NT2/D1 (cell line): ENCODE measurements at regions not wholly inside any gene's neighbourhood (a gene's known extent, or its start where the extent isn't known, plus 50 kb on each side); places are given as distances from the start of the nearest gene placed in this dataset.

ENCODE experiments used
- DNase-seq: peaks from one replicate; pipeline ENCODE4 v3.0.0-alpha.2; 2011; ENCODE audit warnings: low read depth, low spot score
- H3K27me3 ChIP-seq: 2 replicates; pipeline ENCODE4 v1.6.0; 2011; ENCODE audit warnings: mild to moderate bottlenecking; ENCODE audit not compliant: insufficient read length, insufficient read depth
- H3K36me3 ChIP-seq: 2 replicates; pipeline ENCODE4 v1.6.1; 2011; ENCODE audit warnings: mild to moderate bottlenecking, low read length, mixed read lengths; ENCODE audit not compliant: insufficient read depth, insufficient read length
- H3K4me1 ChIP-seq: 2 replicates; pipeline ENCODE4 v1.5.1; 2011; ENCODE audit not compliant: insufficient read depth, insufficient read length
- H3K4me3 ChIP-seq: 2 replicates; pipeline ENCODE4 v1.5.1; 2011; ENCODE audit warnings: low read depth; ENCODE audit not compliant: insufficient read length
- H3K9ac ChIP-seq: 2 replicates; pipeline ENCODE4 v1.6.0; 2011; ENCODE audit warnings: low read depth; ENCODE audit not compliant: insufficient read length
- H3K9me3 ChIP-seq: 2 replicates; pipeline ENCODE4 v1.5.1; 2011; ENCODE audit warnings: mild to moderate bottlenecking, low read length; ENCODE audit not compliant: insufficient read depth
- SUZ12 ChIP-seq: IDR thresholded peaks from 2 replicates; pipeline ENCODE4 v1.6.1; 2011; ENCODE audit not compliant: insufficient read length, insufficient read depth; ENCODE audit errors: extremely low read depth
- YY1 ChIP-seq: IDR thresholded peaks from 2 replicates; pipeline ENCODE4 v1.6.1; 2011; ENCODE audit not compliant: insufficient read length, insufficient read depth
- ZNF274 ChIP-seq: IDR thresholded peaks from 2 replicates; pipeline ENCODE4 v1.6.1; 2011; ENCODE audit warnings: mild to moderate bottlenecking, low read depth, low read length

DNA sequence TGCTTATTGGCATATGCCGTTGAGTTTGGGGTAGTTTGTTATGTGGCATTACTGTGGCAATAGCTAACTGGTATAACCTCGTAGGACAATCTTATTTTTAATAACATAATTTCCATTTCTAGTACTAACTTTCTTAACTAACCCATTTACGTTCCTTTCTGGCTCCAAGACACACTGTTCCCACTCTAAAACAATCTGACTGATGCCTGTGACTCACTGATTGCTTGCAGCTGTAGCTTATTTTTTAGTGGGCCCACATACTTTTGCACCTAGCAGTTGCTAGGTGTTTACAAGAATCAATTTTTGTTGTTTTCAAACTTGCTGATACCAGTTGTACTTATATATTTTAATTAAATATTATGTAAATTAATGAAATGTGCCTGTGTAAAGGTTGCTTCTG lies 52.2 kb downstream of the FAT3 start:
- Histone ChIP-seq H3K36me3 (no peaks in the 10 kb centered on the region), H3K9me3 (no peaks in the 10 kb centered on the region), H3K4me1 (no peaks in the 10 kb centered on the region), H3K9ac (no peak overlapping the region), H3K27me3 (no peaks in the 10 kb centered on the region), H3K4me3 (no peak overlapping the region)
- no peak for TF ChIP-seq SUZ12
- no peak for TF ChIP-seq YY1
- no peak for TF ChIP-seq ZNF274
- DNase-seq: no peak

GRCh38 chr11:92277871-92278270 lies 53.3 kb downstream of the FAT3 start:
- Histone ChIP-seq H3K27me3 (no peaks in the 10 kb centered on the region), H3K9me3 (no peaks in the 10 kb centered on the region), H3K36me3 (no peaks in the 10 kb centered on the region), H3K4me3 (no peak overlapping the region), H3K4me1 (no peaks in the 10 kb centered on the region), H3K9ac (no peak overlapping the region)
- DNase-seq: no peak
- no peak for TF ChIP-seq YY1
- TF ChIP-seq ZNF274: no peak
- TF ChIP-seq SUZ12: no peak

GRCh38 chr11:92278791-92279433 lies 54.3 kb downstream of the FAT3 start:
- Histone ChIP-seq H3K9ac (no peak overlapping the region), H3K4me3 (no peak overlapping the region), H3K36me3 (no peaks in the 10 kb centered on the region), H3K27me3 (no peaks in the 10 kb centered on the region), H3K4me1 (no peaks in the 10 kb centered on the region), H3K9me3 (no peaks in the 10 kb centered on the region)
- no peak for TF ChIP-seq ZNF274
- TF ChIP-seq YY1: no peak
- no peak for TF ChIP-seq SUZ12
- no peak for DNase-seq

DNA sequence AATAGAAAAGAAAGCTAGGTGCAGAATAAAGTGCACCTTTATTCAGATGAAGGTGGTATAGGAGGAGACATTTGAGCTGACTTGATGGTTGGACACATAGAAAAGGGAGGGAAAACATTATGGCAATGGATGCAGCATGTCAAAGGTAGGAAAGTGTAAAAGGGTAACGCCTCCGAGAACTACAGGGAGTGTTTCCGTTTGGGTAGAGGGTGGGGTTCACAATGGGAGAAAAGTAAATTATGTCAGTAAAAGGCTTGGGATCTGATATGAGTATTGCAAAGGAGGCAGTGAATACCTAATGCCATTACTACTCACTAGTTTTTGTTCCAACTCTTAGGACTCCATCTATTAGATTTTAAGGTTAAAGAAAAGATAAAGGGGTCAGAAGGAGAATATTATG lies 59.5 kb downstream of the FAT3 start:
- no peak for TF ChIP-seq YY1
- TF ChIP-seq SUZ12: no peak
- Histone ChIP-seq H3K4me3 (no peak overlapping the region), H3K9me3 (no peaks in the 10 kb centered on the region), H3K4me1 (no peaks in the 10 kb centered on the region), H3K36me3 (no peaks in the 10 kb centered on the region), H3K9ac (no peak overlapping the region), H3K27me3 (no peaks in the 10 kb centered on the region)
- no peak for DNase-seq

DNA sequence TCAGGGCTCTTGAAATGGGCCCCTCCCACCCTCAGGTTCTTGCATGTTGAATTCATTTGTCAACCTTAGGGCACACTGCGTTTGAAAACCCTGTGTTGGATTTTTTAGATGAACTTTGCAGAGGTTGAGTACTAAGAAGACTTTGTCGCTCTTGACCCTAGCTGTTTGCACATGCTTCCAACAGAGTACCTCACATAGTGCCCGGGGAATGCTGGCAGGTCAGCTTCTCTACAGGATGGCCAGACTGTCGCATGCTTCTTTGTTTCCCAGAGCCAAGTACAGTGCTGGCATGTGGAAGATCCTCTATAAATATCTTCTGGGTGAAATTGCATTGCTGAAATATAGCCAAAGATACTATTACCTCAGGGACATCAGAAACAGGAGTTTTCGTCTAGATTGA lies 59.9 kb downstream of the FAT3 start:
- no peaks in the 10 kb centered on the region for H3K36me3 ChIP-seq
- H3K4me1 ChIP-seq: no peaks in the 10 kb centered on the region
- H3K9me3 ChIP-seq: no peaks in the 10 kb centered on the region
- H3K4me3 ChIP-seq: no peak overlapping the region
- no peak overlapping the region for H3K9ac ChIP-seq
- no peak for DNase-seq
- no peak for TF ChIP-seq ZNF274
- no peak for TF ChIP-seq YY1
- H3K27me3 ChIP-seq: no peaks in the 10 kb centered on the region

DNA sequence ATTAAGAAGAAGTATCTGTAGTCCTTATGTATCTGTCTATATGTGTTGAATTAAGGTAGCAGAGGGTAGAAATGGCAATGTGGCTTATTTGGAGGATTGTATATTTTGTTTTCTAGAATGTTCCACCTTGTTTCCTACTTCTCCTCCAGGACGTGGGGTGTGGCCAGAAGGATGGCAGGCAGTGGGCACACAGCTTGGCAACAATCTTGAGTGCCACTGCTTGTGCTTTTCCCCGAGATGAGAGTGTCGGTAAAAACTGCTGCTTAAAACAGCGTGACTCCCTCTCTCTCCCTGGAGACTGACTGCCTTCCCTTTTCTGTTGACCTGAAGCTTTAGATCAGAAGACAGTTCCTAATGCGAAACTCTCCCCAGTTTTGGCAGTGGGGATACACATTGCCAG lies 61.2 kb downstream of the FAT3 start:
- H3K4me3 ChIP-seq: no peak overlapping the region
- H3K4me1 ChIP-seq: no peaks in the 10 kb centered on the region
- no peak overlapping the region for H3K9ac ChIP-seq
- no peaks in the 10 kb centered on the region for H3K9me3 ChIP-seq
- no peaks in the 10 kb centered on the region for H3K27me3 ChIP-seq
- DNase-seq: no peak
- TF ChIP-seq SUZ12 (no peak), ZNF274 (no peak), YY1 (no peak)
- H3K36me3 ChIP-seq: no peaks in the 10 kb centered on the region

- H3K27me3 ChIP-seq: no peaks in the 10 kb centered on the region
- TF ChIP-seq SUZ12 (no peak), YY1 (no peak), ZNF274 (no peak)
- no peak for DNase-seq
- no peaks in the 10 kb centered on the region for H3K9me3 ChIP-seq
- H3K4me3 ChIP-seq: no peak overlapping the region
- H3K36me3 ChIP-seq: no peaks in the 10 kb centered on the region
- H3K4me1 ChIP-seq: no peaks in the 10 kb centered on the region
- no peak overlapping the region for H3K9ac ChIP-seq
Observed at GRCh38 chr11:92286709-92287108, 62.1 kb downstream of the FAT3 start.
